GM12878 (cell line): ENCODE measurements at regions not wholly inside any gene's neighbourhood (a gene's known extent, or its start where the extent isn't known, plus 50 kb on each side); places are given as distances from the start of the nearest gene placed in this dataset.

Source experiments
- CEBPB ChIP-seq, 2 experiments: fragments of 150-350 bp in 1 of 2; IDR thresholded peaks; 2 replicates each; pipeline ENCODE4 v1.6.1; 2012 to 2014; ENCODE audit warnings: low read depth in 2 of 2, low read length in 2 of 2, borderline replicate concordance in 1 of 2, inconsistent platforms in 1 of 2
- CHD1 ChIP-seq: IDR thresholded peaks from 2 replicates; pipeline ENCODE4 v1.6.1; 2012; ENCODE audit warnings: low read depth, low read length, improper control_type of control experiment
- CREM ChIP-seq: IDR thresholded peaks from 2 replicates; pipeline ENCODE4 v1.6.1; 2014; ENCODE audit warnings: antibody characterized with exemption, low read depth
- FOS ChIP-seq: IDR thresholded peaks from 3 replicates; pipeline ENCODE4 v1.6.1; 2011; ENCODE audit warnings: borderline replicate concordance; ENCODE audit not compliant: insufficient read length; ENCODE audit errors: extremely low read depth
- GABPA ChIP-seq: IDR thresholded peaks from 2 replicates; pipeline ENCODE4 v1.6.1; 2014; ENCODE audit warnings: antibody characterized with exemption, low read depth, mild to moderate bottlenecking, inconsistent platforms
- MXI1 ChIP-seq: fragments of 150-350 bp; IDR thresholded peaks from 2 replicates; pipeline ENCODE4 v1.6.1; 2011; ENCODE audit warnings: low read depth, mild to moderate bottlenecking, inconsistent platforms, low read length, improper control_type of control experiment
- POLR2A ChIP-seq: IDR thresholded peaks from 2 replicates; pipeline ENCODE4 v1.6.1; 2011; ENCODE audit warnings: low read depth, mild to moderate bottlenecking, low read length
- POLR2AphosphoS5 ChIP-seq: IDR thresholded peaks from 2 replicates; pipeline ENCODE4 v1.6.1; 2011; ENCODE audit warnings: mild to moderate bottlenecking, low read length, inconsistent platforms
- ZZZ3 ChIP-seq: IDR thresholded peaks from 2 replicates; pipeline ENCODE4 v1.6.1; 2011; ENCODE audit warnings: low read depth; ENCODE audit not compliant: control insufficient read depth, insufficient read length
- TF ChIP-seq, protein P1 (sequence below), 3 experiments: IDR thresholded peaks in 2 of 3; conservative IDR thresholded peaks in 1 of 3; 2 replicates each; pipeline ENCODE4 v1.5.1; 2011; ENCODE audit warnings: low read depth in 3 of 3, low read length in 3 of 3, mild to moderate bottlenecking in 3 of 3, control low read depth in 2 of 3, moderate library complexity in 2 of 3, inconsistent platforms in 1 of 3, mixed read lengths in 1 of 3; ENCODE audit not compliant: control insufficient read depth in 2 of 3, insufficient read depth in 1 of 3; ENCODE audit errors: extremely low read depth in 1 of 3

DNA sequence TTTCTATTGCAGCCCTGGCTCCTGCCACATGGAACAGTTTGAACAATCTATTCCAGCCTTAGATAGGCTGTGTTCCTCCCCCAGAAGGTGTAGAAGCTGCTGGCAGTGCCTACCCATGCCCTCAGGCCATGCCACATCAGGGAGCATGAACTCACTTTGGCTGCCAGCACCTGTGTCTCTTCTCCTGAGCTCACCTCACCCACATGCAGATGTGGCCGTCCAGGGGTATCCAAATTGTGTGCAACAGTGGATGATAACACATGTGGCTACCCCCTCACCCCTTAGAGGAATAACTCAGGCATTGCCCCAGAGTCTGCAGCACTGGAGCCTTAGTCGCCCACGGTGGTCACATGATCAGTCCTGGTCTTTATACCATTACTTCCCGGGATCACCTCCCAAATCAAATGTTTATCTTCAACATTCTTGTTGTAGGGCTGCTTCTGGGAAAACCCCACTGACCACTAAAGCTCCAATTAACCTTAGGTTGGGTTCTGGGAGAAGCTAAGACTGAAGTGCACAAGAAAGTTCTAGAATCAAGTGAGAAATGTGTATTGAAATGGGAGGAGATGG lies 110.4 kb downstream of the BANF2 start:
- TF ChIP-seq, protein P1, sequence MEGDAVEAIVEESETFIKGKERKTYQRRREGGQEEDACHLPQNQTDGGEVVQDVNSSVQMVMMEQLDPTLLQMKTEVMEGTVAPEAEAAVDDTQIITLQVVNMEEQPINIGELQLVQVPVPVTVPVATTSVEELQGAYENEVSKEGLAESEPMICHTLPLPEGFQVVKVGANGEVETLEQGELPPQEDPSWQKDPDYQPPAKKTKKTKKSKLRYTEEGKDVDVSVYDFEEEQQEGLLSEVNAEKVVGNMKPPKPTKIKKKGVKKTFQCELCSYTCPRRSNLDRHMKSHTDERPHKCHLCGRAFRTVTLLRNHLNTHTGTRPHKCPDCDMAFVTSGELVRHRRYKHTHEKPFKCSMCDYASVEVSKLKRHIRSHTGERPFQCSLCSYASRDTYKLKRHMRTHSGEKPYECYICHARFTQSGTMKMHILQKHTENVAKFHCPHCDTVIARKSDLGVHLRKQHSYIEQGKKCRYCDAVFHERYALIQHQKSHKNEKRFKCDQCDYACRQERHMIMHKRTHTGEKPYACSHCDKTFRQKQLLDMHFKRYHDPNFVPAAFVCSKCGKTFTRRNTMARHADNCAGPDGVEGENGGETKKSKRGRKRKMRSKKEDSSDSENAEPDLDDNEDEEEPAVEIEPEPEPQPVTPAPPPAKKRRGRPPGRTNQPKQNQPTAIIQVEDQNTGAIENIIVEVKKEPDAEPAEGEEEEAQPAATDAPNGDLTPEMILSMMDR (IDR thresholded peaks at IDR 0.05 in 2 of 3, conservative IDR thresholded peaks at IDR 0.05 in 1 of 3; ENCODE audit: control insufficient read depth in 2 of 3, extremely low read depth in 1 of 3, insufficient read depth in 1 of 3, low read depth in 3 of 3, low read length in 3 of 3): no peak
- TF ChIP-seq GABPA (no peak), FOS (no peak), CEBPB (IDR thresholded peaks at IDR 0.05; ENCODE audit: borderline replicate concordance in 1 of 2, low read depth in 2 of 2, low read length in 2 of 2) (no peak), ZZZ3 (no peak), CHD1 (no peak), MXI1 (no peak), CREM (no peak), POLR2AphosphoS5 (no peak), POLR2A (no peak)
